HepG2 (cell line): ENCODE measurements at regions not wholly inside any gene's neighbourhood (a gene's known extent, or its start where the extent isn't known, plus 50 kb on each side); places are given as distances from the start of the nearest gene placed in this dataset.

Experiments
- EED ChIP-seq: sonication (generic); formaldehyde crosslinking; IDR thresholded peaks from 2 replicates; pipeline ENCODE4 v1.5.0; 2020; ENCODE audit warnings: mild to moderate bottlenecking, missing genetic modification reagents
- GATA4 ChIP-seq: sonication (generic); IDR thresholded peaks from 2 replicates; pipeline ENCODE4 v1.6.1; 2016; ENCODE audit warnings: antibody characterized with exemption, low read depth, borderline replicate concordance
- HDAC2 ChIP-seq: sonication (generic); formaldehyde crosslinking; IDR thresholded peaks from 2 replicates; pipeline ENCODE4 v1.4.0; 2020; ENCODE audit warnings: missing genetic modification reagents
- MBD4 ChIP-seq: IDR thresholded peaks from 2 replicates; pipeline ENCODE4 v1.6.1; 2012; ENCODE audit warnings: low read length, inconsistent platforms, borderline replicate concordance
- MED8 ChIP-seq: sonication (generic); formaldehyde crosslinking; IDR thresholded peaks from 2 replicates; pipeline ENCODE4 v1.8.1; 2023; ENCODE audit warnings: mild to moderate bottlenecking, missing genetic modification reagents; ENCODE audit not compliant: insufficient replicate concordance
- MTF1 ChIP-seq: sonication (generic); formaldehyde crosslinking; IDR thresholded peaks from 2 replicates; pipeline ENCODE4 v1.5.0; 2020; ENCODE audit warnings: missing genetic modification reagents
- PPARG ChIP-seq: conservative IDR thresholded peaks from 2 replicates; pipeline ENCODE4 v1.6.1; 2016; ENCODE audit warnings: missing biosample characterization, missing genetic modification reagents
- ZNF281 ChIP-seq: sonication (generic); formaldehyde crosslinking; IDR thresholded peaks from 2 replicates; pipeline ENCODE4 v1.4.0; 2020; ENCODE audit warnings: missing genetic modification reagents, borderline replicate concordance
- ZNF382 ChIP-seq: sonication (generic); formaldehyde crosslinking; IDR thresholded peaks from 2 replicates; pipeline ENCODE4 v1.5.0; 2020; ENCODE audit warnings: missing genetic modification reagents, mild to moderate bottlenecking, borderline replicate concordance
- ZNF562 ChIP-seq: sonication (generic); formaldehyde crosslinking; IDR thresholded peaks from 2 replicates; pipeline ENCODE4 v1.8.0; 2022; ENCODE audit warnings: missing genetic modification reagents, borderline replicate concordance
- TF ChIP-seq, protein P1 (sequence below), 2 experiments: IDR thresholded peaks; 2 replicates each; pipeline ENCODE4 v1.6.1; 2011 to 2012; ENCODE audit warnings: low read length in 2 of 2, borderline replicate concordance in 1 of 2, low read depth in 1 of 2, mild to moderate bottlenecking in 1 of 2, moderate library complexity in 1 of 2
- TF ChIP-seq, protein P2 (sequence below): sonication (generic); formaldehyde crosslinking; IDR thresholded peaks from 2 replicates; pipeline ENCODE4 v1.5.0; 2020; ENCODE audit warnings: missing genetic modification reagents
- TF ChIP-seq, protein P3 (sequence below): sonication (generic); formaldehyde crosslinking; IDR thresholded peaks from 2 replicates; pipeline ENCODE4 v1.8.1; 2022; ENCODE audit warnings: low read depth, mild to moderate bottlenecking, missing genetic modification reagents

- TF ChIP-seq, protein P1, sequence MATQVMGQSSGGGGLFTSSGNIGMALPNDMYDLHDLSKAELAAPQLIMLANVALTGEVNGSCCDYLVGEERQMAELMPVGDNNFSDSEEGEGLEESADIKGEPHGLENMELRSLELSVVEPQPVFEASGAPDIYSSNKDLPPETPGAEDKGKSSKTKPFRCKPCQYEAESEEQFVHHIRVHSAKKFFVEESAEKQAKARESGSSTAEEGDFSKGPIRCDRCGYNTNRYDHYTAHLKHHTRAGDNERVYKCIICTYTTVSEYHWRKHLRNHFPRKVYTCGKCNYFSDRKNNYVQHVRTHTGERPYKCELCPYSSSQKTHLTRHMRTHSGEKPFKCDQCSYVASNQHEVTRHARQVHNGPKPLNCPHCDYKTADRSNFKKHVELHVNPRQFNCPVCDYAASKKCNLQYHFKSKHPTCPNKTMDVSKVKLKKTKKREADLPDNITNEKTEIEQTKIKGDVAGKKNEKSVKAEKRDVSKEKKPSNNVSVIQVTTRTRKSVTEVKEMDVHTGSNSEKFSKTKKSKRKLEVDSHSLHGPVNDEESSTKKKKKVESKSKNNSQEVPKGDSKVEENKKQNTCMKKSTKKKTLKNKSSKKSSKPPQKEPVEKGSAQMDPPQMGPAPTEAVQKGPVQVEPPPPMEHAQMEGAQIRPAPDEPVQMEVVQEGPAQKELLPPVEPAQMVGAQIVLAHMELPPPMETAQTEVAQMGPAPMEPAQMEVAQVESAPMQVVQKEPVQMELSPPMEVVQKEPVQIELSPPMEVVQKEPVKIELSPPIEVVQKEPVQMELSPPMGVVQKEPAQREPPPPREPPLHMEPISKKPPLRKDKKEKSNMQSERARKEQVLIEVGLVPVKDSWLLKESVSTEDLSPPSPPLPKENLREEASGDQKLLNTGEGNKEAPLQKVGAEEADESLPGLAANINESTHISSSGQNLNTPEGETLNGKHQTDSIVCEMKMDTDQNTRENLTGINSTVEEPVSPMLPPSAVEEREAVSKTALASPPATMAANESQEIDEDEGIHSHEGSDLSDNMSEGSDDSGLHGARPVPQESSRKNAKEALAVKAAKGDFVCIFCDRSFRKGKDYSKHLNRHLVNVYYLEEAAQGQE (IDR thresholded peaks at IDR 0.05; ENCODE audit: borderline replicate concordance in 1 of 2, low read depth in 1 of 2, low read length in 2 of 2) = peak in 1 of 2 experiments; percentile 11; a peak in 1 of 4 replicates
- TF ChIP-seq HDAC2 (CRISPR knock-in tag) = peak; percentile 65; the same call in 1 of the 2 replicates
- TF ChIP-seq PPARG (CRISPR knock-in tag) = no peak
- TF ChIP-seq ZNF382 (CRISPR knock-in tag) = no peak; the same call in 1 of the 2 replicates
- 0 out of 2 replicates have a peak, but pooled peaks have one; percentile 64 for TF ChIP-seq EED (CRISPR knock-in tag)
- TF ChIP-seq MBD4 = peak; percentile 83
- TF ChIP-seq, protein P2, sequence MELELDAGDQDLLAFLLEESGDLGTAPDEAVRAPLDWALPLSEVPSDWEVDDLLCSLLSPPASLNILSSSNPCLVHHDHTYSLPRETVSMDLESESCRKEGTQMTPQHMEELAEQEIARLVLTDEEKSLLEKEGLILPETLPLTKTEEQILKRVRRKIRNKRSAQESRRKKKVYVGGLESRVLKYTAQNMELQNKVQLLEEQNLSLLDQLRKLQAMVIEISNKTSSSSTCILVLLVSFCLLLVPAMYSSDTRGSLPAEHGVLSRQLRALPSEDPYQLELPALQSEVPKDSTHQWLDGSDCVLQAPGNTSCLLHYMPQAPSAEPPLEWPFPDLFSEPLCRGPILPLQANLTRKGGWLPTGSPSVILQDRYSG (CRISPR knock-in tag) = no peak
- TF ChIP-seq GATA4 = peak; percentile 84
- TF ChIP-seq MTF1 (CRISPR knock-in tag) = no peak
- TF ChIP-seq, protein P3, sequence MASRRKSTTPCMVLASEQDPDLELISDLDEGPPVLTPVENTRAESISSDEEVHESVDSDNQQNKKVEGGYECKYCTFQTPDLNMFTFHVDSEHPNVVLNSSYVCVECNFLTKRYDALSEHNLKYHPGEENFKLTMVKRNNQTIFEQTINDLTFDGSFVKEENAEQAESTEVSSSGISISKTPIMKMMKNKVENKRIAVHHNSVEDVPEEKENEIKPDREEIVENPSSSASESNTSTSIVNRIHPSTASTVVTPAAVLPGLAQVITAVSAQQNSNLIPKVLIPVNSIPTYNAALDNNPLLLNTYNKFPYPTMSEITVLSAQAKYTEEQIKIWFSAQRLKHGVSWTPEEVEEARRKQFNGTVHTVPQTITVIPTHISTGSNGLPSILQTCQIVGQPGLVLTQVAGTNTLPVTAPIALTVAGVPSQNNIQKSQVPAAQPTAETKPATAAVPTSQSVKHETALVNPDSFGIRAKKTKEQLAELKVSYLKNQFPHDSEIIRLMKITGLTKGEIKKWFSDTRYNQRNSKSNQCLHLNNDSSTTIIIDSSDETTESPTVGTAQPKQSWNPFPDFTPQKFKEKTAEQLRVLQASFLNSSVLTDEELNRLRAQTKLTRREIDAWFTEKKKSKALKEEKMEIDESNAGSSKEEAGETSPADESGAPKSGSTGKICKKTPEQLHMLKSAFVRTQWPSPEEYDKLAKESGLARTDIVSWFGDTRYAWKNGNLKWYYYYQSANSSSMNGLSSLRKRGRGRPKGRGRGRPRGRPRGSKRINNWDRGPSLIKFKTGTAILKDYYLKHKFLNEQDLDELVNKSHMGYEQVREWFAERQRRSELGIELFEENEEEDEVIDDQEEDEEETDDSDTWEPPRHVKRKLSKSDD (CRISPR knock-in tag) = peak; percentile 53
- TF ChIP-seq ZNF281 = no peak; the same call in 1 of the 2 replicates
- no peak for TF ChIP-seq ZNF562
- peak; percentile 87 for TF ChIP-seq MED8 (CRISPR knock-in tag)
Observed at GRCh38 chr6:26216359-26216885, 129.2 kb downstream of the HFE start (continued).
